Activated naive CD8-positive, alpha-beta T cell treated with anti-CD3 and anti-CD28 coated beads for 36 hours (primary cell): ENCODE measurements at regions not wholly inside any gene's neighbourhood (a gene's known extent, or its start where the extent isn't known, plus 50 kb on each side); places are given as distances from the start of the nearest gene placed in this dataset.
"Not testable (repeated sequence)": the region's sequence is repeated elsewhere in the genome, so short reads cannot be mapped to it uniquely, and the experiment has no call there.

Experiments
- DNase-seq: peaks from one replicate; pipeline ENCODE4 v3.0.0; 2021
- H3K27ac Mint-ChIP-seq: one replicate; pipeline ENCODE4 v1.8.0; 2022; ENCODE audit warnings: mild to moderate bottlenecking, moderate library complexity, mixed read lengths
- H3K27me3 Mint-ChIP-seq: one replicate; pipeline ENCODE4 v1.8.0; 2022; ENCODE audit warnings: mild to moderate bottlenecking, mixed read lengths
- H3K36me3 Mint-ChIP-seq: one replicate; pipeline ENCODE4 v1.8.0; 2021; ENCODE audit warnings: mild to moderate bottlenecking, mixed read lengths
- H3K4me1 Mint-ChIP-seq: one replicate; pipeline ENCODE4 v1.8.0; 2021; ENCODE audit warnings: mixed read lengths
- H3K4me3 Mint-ChIP-seq: one replicate; pipeline ENCODE4 v1.8.0; 2022; ENCODE audit warnings: mild to moderate bottlenecking, moderate library complexity, mixed read lengths
- H3K9me3 Mint-ChIP-seq: one replicate; pipeline ENCODE4 v1.8.0; 2022; ENCODE audit warnings: mixed read lengths

GRCh38 chr7:130831817-130832481 is 97.9 kb upstream of the KLF14 start:
- Mint-ChIP-seq H3K27me3 (no peaks in the 10 kb centered on the region), H3K4me1 (no peaks in the 10 kb centered on the region), H3K27ac (no peak overlapping the region), H3K4me3 (no peak overlapping the region), H3K36me3 (peaks cover under 1% of the 10 kb centered on the region), H3K9me3 (peaks cover 8% of the 10 kb centered on the region)
- no peak for DNase-seq

DNA sequence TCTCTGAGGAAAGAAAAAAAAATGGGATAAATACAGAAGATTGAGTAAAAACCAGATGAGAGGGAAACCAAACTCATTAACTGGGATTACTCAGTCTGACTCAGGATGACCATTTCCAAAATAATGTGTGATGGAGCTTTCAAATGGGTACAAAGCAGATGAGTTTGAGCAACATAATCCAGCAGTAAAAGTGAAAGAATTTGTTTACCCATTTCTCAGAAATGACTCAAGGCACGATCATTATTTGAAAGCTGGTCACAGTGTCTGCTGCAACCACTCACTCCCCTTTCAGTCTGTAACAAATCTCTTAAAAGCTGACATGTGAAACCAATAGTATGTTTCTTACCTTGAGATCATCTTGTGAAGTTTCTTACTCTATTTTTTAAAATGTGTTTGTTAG is 104.7 kb upstream of the KLF14 start:
- Mint-ChIP-seq H3K4me3 (no peak overlapping the region), H3K4me1 (peaks cover 36% of the 10 kb centered on the region), H3K9me3 (peaks cover 2% of the 10 kb centered on the region), H3K27ac (peak overlapping the region; percentile 78), H3K36me3 (peaks cover 3% of the 10 kb centered on the region), H3K27me3 (peaks cover 3% of the 10 kb centered on the region)
- no peak for DNase-seq

- peaks cover 2% of the 10 kb centered on the region for H3K9me3 Mint-ChIP-seq
- DNase-seq = no peak
- no peak overlapping the region for H3K4me3 Mint-ChIP-seq
- H3K36me3 Mint-ChIP-seq = peaks cover 3% of the 10 kb centered on the region
- peaks cover 36% of the 10 kb centered on the region for H3K4me1 Mint-ChIP-seq
- H3K27ac Mint-ChIP-seq = no peak overlapping the region
- peaks cover 3% of the 10 kb centered on the region for H3K27me3 Mint-ChIP-seq
These were observed 106.6 kb upstream of the KLF14 start for GRCh38 chr7:130840599-130840998.

- Mint-ChIP-seq H3K27ac (peak overlapping the region; percentile 69), H3K36me3 (peaks cover 3% of the 10 kb centered on the region), H3K4me3 (peak overlapping the region; percentile 54), H3K9me3 (peaks cover 2% of the 10 kb centered on the region), H3K4me1 (peaks cover 36% of the 10 kb centered on the region), H3K27me3 (peaks cover 3% of the 10 kb centered on the region)
- DNase-seq = peak; percentile 39
These were observed 107.4 kb upstream of the KLF14 start for GRCh38 chr7:130841416-130841815.

DNA sequence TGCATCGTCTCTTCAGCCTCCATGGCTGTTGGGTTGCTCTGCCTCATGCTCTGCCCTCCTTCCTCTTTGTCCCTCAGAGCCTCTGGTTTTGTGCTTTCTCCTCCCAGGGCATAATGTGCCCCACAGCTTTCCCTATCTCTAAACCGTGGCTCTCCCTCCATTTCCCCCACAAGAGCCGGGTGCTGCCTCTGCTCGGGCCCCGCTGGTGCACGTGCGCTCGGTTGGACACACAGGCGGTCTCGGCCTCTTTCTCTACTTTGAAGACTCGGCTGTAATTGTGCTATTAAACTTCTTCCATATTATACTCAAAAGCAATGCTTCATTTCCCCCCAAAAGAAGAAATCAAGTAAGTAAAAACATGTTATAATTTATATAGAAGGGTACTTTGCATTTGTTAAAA is 109.7 kb upstream of the KLF14 start:
- peaks cover under 1% of the 10 kb centered on the region for H3K27me3 Mint-ChIP-seq
- H3K4me3 Mint-ChIP-seq = no peak overlapping the region
- H3K27ac Mint-ChIP-seq = no peak overlapping the region
- H3K4me1 Mint-ChIP-seq = peaks cover 32% of the 10 kb centered on the region
- peaks cover 3% of the 10 kb centered on the region for H3K36me3 Mint-ChIP-seq
- no peak for DNase-seq
- peaks cover 2% of the 10 kb centered on the region for H3K9me3 Mint-ChIP-seq

- DNase-seq = no peak
- H3K27ac Mint-ChIP-seq = no peak overlapping the region
- peaks cover 2% of the 10 kb centered on the region for H3K9me3 Mint-ChIP-seq
- peaks cover 23% of the 10 kb centered on the region for H3K4me1 Mint-ChIP-seq
- peaks cover 3% of the 10 kb centered on the region for H3K36me3 Mint-ChIP-seq
- no peaks in the 10 kb centered on the region for H3K27me3 Mint-ChIP-seq
- H3K4me3 Mint-ChIP-seq = no peak overlapping the region
These were observed 111.0 kb upstream of the KLF14 start for GRCh38 chr7:130844811-130845580.

GRCh38 chr7:130845581-130846085 is 111.6 kb upstream of the KLF14 start:
- H3K27ac Mint-ChIP-seq = no peak overlapping the region
- H3K4me3 Mint-ChIP-seq = no peak overlapping the region
- H3K4me1 Mint-ChIP-seq = peaks cover 17% of the 10 kb centered on the region
- peaks cover 2% of the 10 kb centered on the region for H3K9me3 Mint-ChIP-seq
- no peak for DNase-seq
- no peaks in the 10 kb centered on the region for H3K27me3 Mint-ChIP-seq
- H3K36me3 Mint-ChIP-seq = peaks cover 3% of the 10 kb centered on the region

DNA sequence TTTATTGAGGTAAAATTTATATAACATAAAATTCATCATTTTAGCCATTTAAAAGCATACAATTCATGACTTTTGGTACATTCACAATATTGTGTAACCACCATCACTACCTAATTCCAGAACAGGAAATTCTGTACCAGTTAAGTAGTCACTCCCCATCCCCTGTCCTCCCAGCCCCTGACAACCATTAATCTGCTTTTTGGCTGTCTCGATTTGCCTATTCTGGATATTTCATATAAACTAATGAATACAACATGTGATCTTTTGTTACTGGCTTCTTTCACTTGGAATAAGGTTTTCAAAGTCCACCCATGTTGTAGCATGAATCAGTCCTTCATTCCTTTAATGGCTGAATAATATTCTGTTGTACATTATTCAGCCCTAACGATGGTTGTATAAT is 115.6 kb upstream of the KLF14 start:
- peaks cover 13% of the 10 kb centered on the region for H3K36me3 Mint-ChIP-seq
- no peaks in the 10 kb centered on the region for H3K27me3 Mint-ChIP-seq
- H3K4me3 Mint-ChIP-seq = no peak overlapping the region
- H3K9me3 Mint-ChIP-seq = no peaks in the 10 kb centered on the region
- H3K27ac Mint-ChIP-seq = no peak overlapping the region
- no peaks in the 10 kb centered on the region for H3K4me1 Mint-ChIP-seq
- no peak for DNase-seq

GRCh38 chr7:130850956-130851355 is 116.9 kb upstream of the KLF14 start:
- DNase-seq = no peak
- peaks cover 26% of the 10 kb centered on the region for H3K36me3 Mint-ChIP-seq
- peaks cover 1% of the 10 kb centered on the region for H3K9me3 Mint-ChIP-seq
- no peak overlapping the region for H3K27ac Mint-ChIP-seq
- H3K4me3 Mint-ChIP-seq = no peak overlapping the region
- no peaks in the 10 kb centered on the region for H3K27me3 Mint-ChIP-seq
- no peaks in the 10 kb centered on the region for H3K4me1 Mint-ChIP-seq

DNA sequence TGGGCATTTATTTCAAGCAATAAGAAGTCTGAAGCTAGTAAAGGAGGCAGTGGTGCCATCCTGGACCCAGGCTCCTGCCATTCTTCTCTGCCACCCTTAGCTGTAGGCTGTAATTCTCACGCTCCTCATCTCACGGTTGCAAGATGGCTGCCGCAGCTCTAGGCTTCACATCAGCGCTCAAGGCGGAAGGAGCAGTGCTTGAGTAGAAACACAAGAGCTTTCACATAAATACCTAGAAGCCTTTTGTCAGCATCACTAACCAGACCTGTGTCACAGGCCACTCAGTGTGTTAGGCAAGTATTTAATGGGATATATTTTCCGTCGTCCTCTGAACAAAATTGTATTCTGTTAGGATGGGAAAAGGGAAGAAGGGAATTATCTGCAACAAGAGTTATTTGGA is 118.9 kb upstream of the KLF14 start:
- peaks cover 44% of the 10 kb centered on the region for H3K36me3 Mint-ChIP-seq
- no peaks in the 10 kb centered on the region for H3K4me1 Mint-ChIP-seq
- H3K27ac Mint-ChIP-seq = no peak overlapping the region
- DNase-seq = no peak
- peaks cover 16% of the 10 kb centered on the region for H3K9me3 Mint-ChIP-seq
- no peaks in the 10 kb centered on the region for H3K27me3 Mint-ChIP-seq
- H3K4me3 Mint-ChIP-seq = no peak overlapping the region

DNA sequence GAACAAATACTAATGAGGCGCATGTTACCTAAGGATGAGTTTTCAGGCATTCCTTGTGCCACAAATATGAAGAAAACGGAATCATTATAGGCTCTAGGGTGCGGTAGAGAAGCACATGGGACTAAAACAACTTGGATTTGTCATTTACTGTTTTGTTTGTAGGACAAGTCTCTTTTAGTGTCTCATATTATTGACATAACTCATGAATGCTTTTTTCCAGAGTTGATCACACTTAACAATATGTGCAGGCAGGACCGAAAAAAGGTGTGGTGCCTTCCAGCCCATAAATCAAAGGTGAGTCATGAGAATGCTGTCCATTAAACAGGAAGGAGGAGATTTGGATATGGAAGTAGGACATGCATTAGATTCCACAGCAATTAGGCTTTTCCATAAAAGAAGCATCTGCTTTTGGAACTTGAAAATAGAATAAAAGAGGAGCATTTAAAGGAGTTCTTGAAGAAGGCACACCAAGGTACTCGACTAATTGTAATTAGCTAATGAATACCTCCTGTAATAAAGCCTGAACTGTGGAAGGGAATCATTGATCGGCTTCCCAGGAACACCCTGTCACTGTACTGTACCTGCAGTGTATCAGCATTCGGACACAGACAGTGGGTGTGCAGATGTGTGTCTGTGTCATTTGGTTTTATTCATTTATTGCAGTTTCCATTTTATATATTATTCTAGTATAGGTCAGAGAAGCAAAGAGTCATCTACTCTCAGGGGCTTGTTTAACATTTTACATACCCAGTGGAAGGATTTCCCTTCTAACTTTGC is 119.7 kb upstream of the KLF14 start:
- H3K4me1 Mint-ChIP-seq = no peaks in the 10 kb centered on the region
- H3K27me3 Mint-ChIP-seq = no peaks in the 10 kb centered on the region
- no peak overlapping the region for H3K4me3 Mint-ChIP-seq
- H3K36me3 Mint-ChIP-seq = peaks cover 53% of the 10 kb centered on the region
- H3K27ac Mint-ChIP-seq = no peak overlapping the region
- H3K9me3 Mint-ChIP-seq = peaks cover 24% of the 10 kb centered on the region
- no peak for DNase-seq

DNA sequence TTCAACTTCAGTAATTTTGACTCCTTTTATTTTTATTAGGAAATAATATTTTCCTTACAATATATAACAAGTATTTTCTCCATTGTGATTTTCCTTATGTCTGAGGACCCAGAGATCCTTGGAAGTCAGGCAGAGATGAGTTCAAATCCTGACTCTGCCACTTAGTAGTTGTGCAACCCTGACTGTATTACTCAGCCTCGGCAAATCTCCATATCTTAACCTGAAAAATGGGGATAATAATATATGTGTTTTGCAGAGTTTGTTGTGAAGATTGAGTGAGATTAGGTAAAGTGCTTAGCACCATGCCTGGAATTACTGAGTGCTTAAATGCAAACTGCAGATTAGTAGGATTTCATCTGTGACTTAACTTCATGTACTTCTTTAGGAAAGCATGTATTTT is 120.5 kb upstream of the KLF14 start:
- Mint-ChIP-seq H3K4me3 (no peak overlapping the region), H3K4me1 (no peaks in the 10 kb centered on the region), H3K36me3 (peaks cover 60% of the 10 kb centered on the region), H3K27ac (no peak overlapping the region), H3K27me3 (no peaks in the 10 kb centered on the region), H3K9me3 (peaks cover 31% of the 10 kb centered on the region)
- no peak for DNase-seq

DNA sequence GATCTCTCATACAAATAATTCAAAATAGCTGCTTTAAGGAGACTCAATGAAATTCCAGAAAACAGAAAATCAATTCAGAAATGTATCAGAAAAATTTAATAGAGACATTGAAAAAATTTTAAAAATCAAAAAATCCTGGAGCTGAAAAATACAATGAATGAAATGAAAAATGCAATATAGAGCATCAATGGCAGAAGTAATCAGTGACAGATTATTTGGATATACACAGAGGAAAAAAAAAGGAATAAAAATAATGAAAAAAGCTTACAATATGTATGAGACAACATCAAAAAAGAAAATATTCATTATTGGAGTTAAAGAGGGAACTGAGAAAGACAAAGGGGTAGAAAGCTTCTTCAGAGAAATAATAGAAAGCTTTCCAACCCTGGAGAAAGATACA is 122.9 kb upstream of the KLF14 start:
- Mint-ChIP-seq H3K4me3 (no peak overlapping the region), H3K9me3 (peaks cover 49% of the 10 kb centered on the region), H3K27ac (no peak overlapping the region), H3K27me3 (no peaks in the 10 kb centered on the region), H3K36me3 (peaks cover 84% of the 10 kb centered on the region), H3K4me1 (no peaks in the 10 kb centered on the region)
- DNase-seq = no peak

- Mint-ChIP-seq H3K9me3 (peaks cover 60% of the 10 kb centered on the region), H3K36me3 (peaks cover 97% of the 10 kb centered on the region)
- H3K27ac Mint-ChIP-seq = not testable (repeated sequence)
These were observed 126.8 kb upstream of the KLF14 start for GRCh38 chr7:130860832-130861231.

More at GRCh38 chr7:130860832-130861231, 126.8 kb upstream of the KLF14 start:
- H3K4me3 Mint-ChIP-seq, H3K27me3 Mint-ChIP-seq, DNase-seq, H3K4me1 Mint-ChIP-seq: not testable (repeated sequence)
